GM12878 (cell line): ENCODE measurements at regions not wholly inside any gene's neighbourhood (a gene's known extent, or its start where the extent isn't known, plus 50 kb on each side); places are given as distances from the start of the nearest gene placed in this dataset.

Source experiments
- ATAC-seq: fragments of 200-7000 bp; cut with Tn5 transposase; 3 replicates; pipeline ENCODE4 v1.9.1; 2020; ENCODE audit warnings: mild to moderate bottlenecking, moderate library complexity
- BruUV-seq: library from RNA; stranded (reverse); fragments of 400-500 nt; replicated peaks from 2 replicates; lab custom pipeline; 2021; lab: Mats Ljungman, UMichigan
- CTCF ChIA-PET: fragments of 300-600 bp; sonication (Branson Sonifier 250); formaldehyde crosslinking; extraction: SDS; loops from one replicate; lab custom pipeline; 2021; ENCODE audit warnings: inconsistent platforms; lab: Yijun Ruan, JAX
- POLR2A ChIA-PET: fragments of 350-600 bp; formaldehyde crosslinking; extraction: SDS; loops from one replicate; lab custom pipeline; 2021; ENCODE audit warnings: inconsistent platforms; lab: Charles Lee
- RAD21 ChIA-PET: fragments of 300-600 bp; sonication (Branson Sonifier 250); formaldehyde crosslinking; loops from one replicate; lab custom pipeline; 2023; ENCODE audit warnings: antibody characterized with exemption; ENCODE audit not compliant: unreplicated experiment; lab: Charles Lee
- SMC1A ChIA-PET: fragments of 300-600 bp; sonication (Branson Sonifier 250); formaldehyde crosslinking; loops from one replicate; lab custom pipeline; 2023; ENCODE audit not compliant: unreplicated experiment, uncharacterized antibody; lab: Charles Lee
- DNase-seq: peaks from one replicate; pipeline ENCODE4 v3.0.0-alpha.2; 2011; ENCODE audit warnings: low read depth, low spot score
- FAIRE-seq: peaks from 3 replicates; lab custom pipeline; 2011; peaks lifted over from hg19 to GRCh38; lab: Jason Lieb, UNC
- H2AFZ ChIP-seq: 2 replicates; pipeline ENCODE4 v1.6.0; 2011; ENCODE audit warnings: low read depth, low read length, control low read depth; ENCODE audit not compliant: control insufficient read depth
- H3K27ac ChIP-seq: 2 replicates; pipeline ENCODE4 v1.5.1; 2011; ENCODE audit warnings: control low read depth; ENCODE audit not compliant: control insufficient read depth, insufficient read depth
- H3K27me3 ChIP-seq, 2 experiments: replicated peaks in 1 of 2; 2 replicates each; pipeline versions ENCODE4 v1.6.0 to v1.6.1; 2011; ENCODE audit warnings: low read length in 1 of 2; ENCODE audit not compliant: control insufficient read depth in 2 of 2, insufficient read depth in 2 of 2
- H3K36me3 ChIP-seq, 2 experiments: 2 replicates each; pipeline ENCODE4 v1.5.1; 2011; ENCODE audit warnings: low read length in 1 of 2; ENCODE audit not compliant: control insufficient read depth in 2 of 2, insufficient read depth in 2 of 2
- H3K4me1 ChIP-seq: 2 replicates; pipeline ENCODE4 v1.6.1; 2011; ENCODE audit warnings: mild to moderate bottlenecking, low read length, moderate library complexity, mixed read lengths; ENCODE audit not compliant: control insufficient read depth, insufficient read depth
- H3K4me2 ChIP-seq: 2 replicates; pipeline ENCODE4 v1.6.0; 2011; ENCODE audit warnings: control low read depth; ENCODE audit not compliant: control insufficient read depth, insufficient read depth
- H3K4me3 ChIP-seq: fragments of 200-600 bp; sonication (generic); 2 replicates; pipeline ENCODE4 v1.5.1; 2016
- H3K79me2 ChIP-seq: 2 replicates; pipeline ENCODE4 v1.6.0; 2011; ENCODE audit warnings: low read length; ENCODE audit not compliant: control insufficient read depth, insufficient read depth
- H3K9ac ChIP-seq: 2 replicates; pipeline ENCODE4 v1.8.0; 2011; ENCODE audit warnings: low read length, control low read depth, mixed read lengths; ENCODE audit not compliant: control insufficient read depth, insufficient read depth
- H3K9me3 ChIP-seq: replicated peaks from 3 replicates; pipeline ENCODE4 v1.5.1; 2011; ENCODE audit warnings: mild to moderate bottlenecking, low read length; ENCODE audit not compliant: control insufficient read depth, insufficient read depth
- H4K20me1 ChIP-seq: 2 replicates; pipeline ENCODE4 v1.6.0; 2011; ENCODE audit not compliant: control insufficient read depth, insufficient read depth
- FOS ChIP-seq: IDR thresholded peaks from 3 replicates; pipeline ENCODE4 v1.6.1; 2011; ENCODE audit warnings: borderline replicate concordance; ENCODE audit not compliant: insufficient read length; ENCODE audit errors: extremely low read depth
- IRF4 ChIP-seq: IDR thresholded peaks from 2 replicates; pipeline ENCODE4 v1.6.1; 2011; ENCODE audit warnings: low read depth, low read length
- KAT2A ChIP-seq: conservative IDR thresholded peaks from 2 replicates; pipeline ENCODE4 v1.6.1; 2011; ENCODE audit warnings: low read depth, low read length; ENCODE audit not compliant: control insufficient read depth
- NBN ChIP-seq: fragments of 450-650 bp; IDR thresholded peaks from 2 replicates; pipeline ENCODE4 v1.6.1; 2016
- NR2C1 ChIP-seq: fragments of 450-650 bp; IDR thresholded peaks from 2 replicates; pipeline ENCODE4 v1.6.1; 2017; ENCODE audit warnings: antibody characterized with exemption, mild to moderate bottlenecking, moderate library complexity
- POLR2AphosphoS5 ChIP-seq: IDR thresholded peaks from 2 replicates; pipeline ENCODE4 v1.6.1; 2011; ENCODE audit warnings: mild to moderate bottlenecking, low read length, inconsistent platforms
- SP1 ChIP-seq: IDR thresholded peaks from one replicate; pipeline ENCODE4 v1.6.1; 2011; ENCODE audit warnings: low read depth, low read length
- TARDBP ChIP-seq: IDR thresholded peaks from 2 replicates; pipeline ENCODE4 v1.6.1; 2016; ENCODE audit warnings: borderline replicate concordance
- TCF7 ChIP-seq: IDR thresholded peaks from 2 replicates; pipeline ENCODE4 v1.6.1; 2014; ENCODE audit warnings: antibody characterized with exemption, borderline replicate concordance
- WGBS: methylation state at CpG from one replicate; pipeline ENCODE4 v1.1.6; 2016; ENCODE audit warnings: low lambda C conversion rate; ENCODE audit not compliant: insufficient replicate concordance, insufficient coverage; ENCODE audit errors: missing lambda C conversion rate; 5-methylcytosine and 5-hydroxymethylcytosine counted together
- in situ Hi-C: fragments of 300-500 bp; cut with MboI; formaldehyde crosslinking; loops from 9 replicates; pipeline ENCODE4 v1.14.3; 2018; ENCODE audit warnings: mixed read lengths
- intact Hi-C: fragments of 100-400 bp; cut with micrococcal nuclease; formaldehyde crosslinking; loops from one replicate; pipeline ENCODE4 v1.14.2; 2022; ENCODE audit not compliant: unreplicated experiment
- TF ChIP-seq, protein P1 (sequence below): fragments of 450-650 bp; IDR thresholded peaks from 2 replicates; pipeline ENCODE4 v1.6.1; 2018; ENCODE audit warnings: mild to moderate bottlenecking, low read depth, moderate library complexity; ENCODE audit not compliant: partially characterized antibody
- TF ChIP-seq, protein P2 (sequence below): fragments of 450-650 bp; IDR thresholded peaks from 2 replicates; pipeline ENCODE4 v1.6.1; 2017; ENCODE audit warnings: mild to moderate bottlenecking, moderate library complexity

DNA sequence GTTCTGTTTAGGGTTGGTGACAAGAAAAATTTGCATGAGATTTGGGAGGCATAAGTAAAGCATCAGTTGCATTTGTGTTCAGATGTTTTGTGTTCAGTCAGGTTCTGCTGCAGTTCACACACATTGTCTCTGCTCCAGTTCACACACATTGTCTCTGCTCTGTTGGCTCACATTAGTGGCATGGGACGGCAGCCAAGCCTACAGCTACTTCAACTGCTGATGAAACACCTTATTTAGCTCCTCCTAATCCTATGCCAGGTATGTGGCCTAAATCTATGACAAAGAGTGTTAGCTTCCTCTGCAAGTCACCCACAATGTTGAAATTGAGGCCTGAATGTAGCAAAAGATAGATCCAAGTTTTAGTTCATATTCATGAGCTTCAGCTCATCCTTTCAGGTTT lies 278.1 kb upstream of the SYNCRIP start:
- Histone ChIP-seq H3K27ac (no peak overlapping the region), H3K36me3 (no peaks in the 10 kb centered on the region), H3K4me2 (no peak overlapping the region), H3K27me3 (no peaks in the 10 kb centered on the region), H4K20me1 (no peaks in the 10 kb centered on the region), H3K4me1 (no peaks in the 10 kb centered on the region), H3K9me3 (no peaks in the 10 kb centered on the region), H3K9ac (no peak overlapping the region), H2AFZ (no peak overlapping the region), H3K4me3 (no peak overlapping the region), H3K79me2 (no peaks in the 10 kb centered on the region)
- in situ Hi-C loops (loop anchor here (10.0 kb wide), 2 partner anchors 264 to 934 kb away; no protein-coding TSS in a partner anchor), intact Hi-C loops (loop anchor here (5.0 kb wide), 2 partner anchors 272 to 1017 kb away; partner anchors contain the start of gene HTR1E)
- 0% methylated on average over 1 of the region's 1 CpG for WGBS
- BruUV-seq = no TSS peak
- ChIA-PET POLR2A (no interaction called here), RAD21 (interaction anchor here (0.6 kb wide), 1 partner anchor 269 kb away, joined by 3 read pairs; no protein-coding TSS in a partner anchor), SMC1A (interaction anchor here (1.1 to 1.7 kb wide), 2 partner anchors 8 to 520 kb away, joined by 3 to 5 read pairs; no protein-coding TSS in a partner anchor), CTCF (interaction anchor here (0.9 to 3.4 kb wide), 3 partner anchors 255 to 1014 kb away, joined by 3 to 11 read pairs (median 4); no protein-coding TSS in a partner anchor)
- FAIRE-seq (no peak), DNase-seq (no peak), ATAC-seq (no peak)
- TF ChIP-seq TARDBP = no peak
- TF ChIP-seq, protein P1, sequence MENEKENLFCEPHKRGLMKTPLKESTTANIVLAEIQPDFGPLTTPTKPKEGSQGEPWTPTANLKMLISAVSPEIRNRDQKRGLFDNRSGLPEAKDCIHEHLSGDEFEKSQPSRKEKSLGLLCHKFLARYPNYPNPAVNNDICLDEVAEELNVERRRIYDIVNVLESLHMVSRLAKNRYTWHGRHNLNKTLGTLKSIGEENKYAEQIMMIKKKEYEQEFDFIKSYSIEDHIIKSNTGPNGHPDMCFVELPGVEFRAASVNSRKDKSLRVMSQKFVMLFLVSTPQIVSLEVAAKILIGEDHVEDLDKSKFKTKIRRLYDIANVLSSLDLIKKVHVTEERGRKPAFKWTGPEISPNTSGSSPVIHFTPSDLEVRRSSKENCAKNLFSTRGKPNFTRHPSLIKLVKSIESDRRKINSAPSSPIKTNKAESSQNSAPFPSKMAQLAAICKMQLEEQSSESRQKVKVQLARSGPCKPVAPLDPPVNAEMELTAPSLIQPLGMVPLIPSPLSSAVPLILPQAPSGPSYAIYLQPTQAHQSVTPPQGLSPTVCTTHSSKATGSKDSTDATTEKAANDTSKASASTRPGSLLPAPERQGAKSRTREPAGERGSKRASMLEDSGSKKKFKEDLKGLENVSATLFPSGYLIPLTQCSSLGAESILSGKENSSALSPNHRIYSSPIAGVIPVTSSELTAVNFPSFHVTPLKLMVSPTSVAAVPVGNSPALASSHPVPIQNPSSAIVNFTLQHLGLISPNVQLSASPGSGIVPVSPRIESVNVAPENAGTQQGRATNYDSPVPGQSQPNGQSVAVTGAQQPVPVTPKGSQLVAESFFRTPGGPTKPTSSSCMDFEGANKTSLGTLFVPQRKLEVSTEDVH = no peak
- no peak for TF ChIP-seq TCF7
- TF ChIP-seq IRF4 = no peak

DNA sequence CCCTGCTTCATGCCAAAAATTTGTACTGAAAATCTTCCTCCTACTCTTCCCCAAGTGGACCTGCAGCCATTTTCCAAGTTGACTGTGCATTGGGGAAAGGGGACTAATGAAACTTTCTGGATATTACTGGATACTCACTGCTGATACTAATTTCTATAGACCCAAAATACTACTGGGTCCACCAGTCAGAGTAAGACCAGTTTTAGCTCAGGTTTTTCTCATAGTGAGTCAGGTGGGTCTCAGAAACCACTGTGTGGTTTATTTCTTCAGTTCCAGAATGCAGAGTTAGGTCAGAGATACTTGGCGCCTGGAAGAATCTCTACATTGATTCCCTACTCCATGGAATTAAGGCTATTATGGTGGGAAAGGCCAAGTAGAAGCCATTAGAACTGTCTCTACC lies 274.8 kb upstream of the SYNCRIP start:
- ChIA-PET SMC1A (no interaction called here), CTCF (no interaction called here), POLR2A (no interaction called here), RAD21 (no interaction called here)
- 0% methylated on average over 1 of the region's 1 CpG for WGBS
- no peak for ATAC-seq
- H3K9me3 ChIP-seq = no peaks in the 10 kb centered on the region
- H3K27ac ChIP-seq = no peak overlapping the region
- H3K79me2 ChIP-seq = no peaks in the 10 kb centered on the region
- intact Hi-C loops (no loop called here), in situ Hi-C loops (no loop called here)
- H3K4me2 ChIP-seq = no peak overlapping the region
- no peak for FAIRE-seq
- DNase-seq = no peak
- no peak overlapping the region for H3K4me3 ChIP-seq
- H3K36me3 ChIP-seq = no peaks in the 10 kb centered on the region
- TF ChIP-seq SP1 (no peak), POLR2AphosphoS5 (no peak), FOS (no peak), NBN (no peak), KAT2A (no peak), NR2C1 (no peak)
- TF ChIP-seq, protein P2, sequence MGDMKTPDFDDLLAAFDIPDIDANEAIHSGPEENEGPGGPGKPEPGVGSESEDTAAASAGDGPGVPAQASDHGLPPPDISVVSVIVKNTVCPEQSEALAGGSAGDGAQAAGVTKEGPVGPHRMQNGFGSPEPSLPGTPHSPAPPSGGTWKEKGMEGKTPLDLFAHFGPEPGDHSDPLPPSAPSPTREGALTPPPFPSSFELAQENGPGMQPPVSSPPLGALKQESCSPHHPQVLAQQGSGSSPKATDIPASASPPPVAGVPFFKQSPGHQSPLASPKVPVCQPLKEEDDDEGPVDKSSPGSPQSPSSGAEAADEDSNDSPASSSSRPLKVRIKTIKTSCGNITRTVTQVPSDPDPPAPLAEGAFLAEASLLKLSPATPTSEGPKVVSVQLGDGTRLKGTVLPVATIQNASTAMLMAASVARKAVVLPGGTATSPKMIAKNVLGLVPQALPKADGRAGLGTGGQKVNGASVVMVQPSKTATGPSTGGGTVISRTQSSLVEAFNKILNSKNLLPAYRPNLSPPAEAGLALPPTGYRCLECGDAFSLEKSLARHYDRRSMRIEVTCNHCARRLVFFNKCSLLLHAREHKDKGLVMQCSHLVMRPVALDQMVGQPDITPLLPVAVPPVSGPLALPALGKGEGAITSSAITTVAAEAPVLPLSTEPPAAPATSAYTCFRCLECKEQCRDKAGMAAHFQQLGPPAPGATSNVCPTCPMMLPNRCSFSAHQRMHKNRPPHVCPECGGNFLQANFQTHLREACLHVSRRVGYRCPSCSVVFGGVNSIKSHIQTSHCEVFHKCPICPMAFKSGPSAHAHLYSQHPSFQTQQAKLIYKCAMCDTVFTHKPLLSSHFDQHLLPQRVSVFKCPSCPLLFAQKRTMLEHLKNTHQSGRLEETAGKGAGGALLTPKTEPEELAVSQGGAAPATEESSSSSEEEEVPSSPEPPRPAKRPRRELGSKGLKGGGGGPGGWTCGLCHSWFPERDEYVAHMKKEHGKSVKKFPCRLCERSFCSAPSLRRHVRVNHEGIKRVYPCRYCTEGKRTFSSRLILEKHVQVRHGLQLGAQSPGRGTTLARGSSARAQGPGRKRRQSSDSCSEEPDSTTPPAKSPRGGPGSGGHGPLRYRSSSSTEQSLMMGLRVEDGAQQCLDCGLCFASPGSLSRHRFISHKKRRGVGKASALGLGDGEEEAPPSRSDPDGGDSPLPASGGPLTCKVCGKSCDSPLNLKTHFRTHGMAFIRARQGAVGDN = no peak
- H3K27me3 ChIP-seq = no peaks in the 10 kb centered on the region
- no peak overlapping the region for H2AFZ ChIP-seq
- no peak overlapping the region for H3K9ac ChIP-seq
- H3K4me1 ChIP-seq = no peaks in the 10 kb centered on the region
- no peaks in the 10 kb centered on the region for H4K20me1 ChIP-seq
- BruUV-seq = no TSS peak
